Body of pancreas (tissue), 4 donors: ENCODE measurements at regions not wholly inside any gene's neighbourhood (a gene's known extent, or its start where the extent isn't known, plus 50 kb on each side); places are given as distances from the start of the nearest gene placed in this dataset.

Experiments used
- POLR2A ChIP-seq, 3 donors: fragments of 450-650 bp; IDR thresholded peaks; one replicate each; pipeline ENCODE4 v1.6.1; 2016; ENCODE audit warnings: antibody characterized with exemption in 3 of 3, mild to moderate bottlenecking in 2 of 3
- TF ChIP-seq, protein P1 (sequence below), 7 experiments: fragments of 450-650 bp in 4 of 7; fragments of 200-600 bp in 3 of 7; sonication (generic) in 3 of 7; IDR thresholded peaks; one replicate each; pipeline ENCODE4 v1.5.1; 2016 to 2019; ENCODE audit warnings: antibody characterized with exemption in 7 of 7

DNA sequence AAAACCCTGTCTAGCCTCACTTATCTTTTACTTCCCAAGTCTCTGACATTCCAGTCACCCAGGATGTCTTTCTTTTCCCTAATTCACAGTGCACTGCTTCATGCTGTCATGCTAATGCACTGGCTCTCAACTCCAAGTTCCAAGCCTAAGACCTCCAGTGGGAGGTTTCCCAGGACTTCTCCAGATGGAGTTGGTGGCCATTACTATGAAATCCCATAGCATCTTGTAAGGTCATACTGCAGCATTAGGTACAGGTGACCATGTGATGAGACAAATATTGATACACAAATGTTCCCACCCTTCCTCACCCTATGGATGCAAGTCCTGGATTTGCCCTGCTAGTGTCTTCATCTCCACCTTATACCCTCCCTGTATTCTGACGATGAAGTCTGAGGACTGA lies 138.6 kb upstream of the PRICKLE2 start:
- TF ChIP-seq POLR2A (IDR thresholded peaks at IDR 0.05) = no peak
- TF ChIP-seq, protein P1, sequence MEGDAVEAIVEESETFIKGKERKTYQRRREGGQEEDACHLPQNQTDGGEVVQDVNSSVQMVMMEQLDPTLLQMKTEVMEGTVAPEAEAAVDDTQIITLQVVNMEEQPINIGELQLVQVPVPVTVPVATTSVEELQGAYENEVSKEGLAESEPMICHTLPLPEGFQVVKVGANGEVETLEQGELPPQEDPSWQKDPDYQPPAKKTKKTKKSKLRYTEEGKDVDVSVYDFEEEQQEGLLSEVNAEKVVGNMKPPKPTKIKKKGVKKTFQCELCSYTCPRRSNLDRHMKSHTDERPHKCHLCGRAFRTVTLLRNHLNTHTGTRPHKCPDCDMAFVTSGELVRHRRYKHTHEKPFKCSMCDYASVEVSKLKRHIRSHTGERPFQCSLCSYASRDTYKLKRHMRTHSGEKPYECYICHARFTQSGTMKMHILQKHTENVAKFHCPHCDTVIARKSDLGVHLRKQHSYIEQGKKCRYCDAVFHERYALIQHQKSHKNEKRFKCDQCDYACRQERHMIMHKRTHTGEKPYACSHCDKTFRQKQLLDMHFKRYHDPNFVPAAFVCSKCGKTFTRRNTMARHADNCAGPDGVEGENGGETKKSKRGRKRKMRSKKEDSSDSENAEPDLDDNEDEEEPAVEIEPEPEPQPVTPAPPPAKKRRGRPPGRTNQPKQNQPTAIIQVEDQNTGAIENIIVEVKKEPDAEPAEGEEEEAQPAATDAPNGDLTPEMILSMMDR (IDR thresholded peaks at IDR 0.05) = no peak
